ENCODE measurements at regions not wholly inside any gene's neighbourhood (a gene's known extent, or its start where the extent isn't known, plus 50 kb on each side); places are given as distances from the start of the nearest gene placed in this dataset.

GRCh38 chr14:39576258-39576657 is 144.0 kb upstream of the FBXO33 start:
- TF ChIP-seq CTCF (IDR thresholded peaks at IDR 0.05) (no peak), POLR2A (IDR thresholded peaks at IDR 0.05) (no peak)
